ENCODE measurements at regions not wholly inside any gene's neighbourhood (a gene's known extent, or its start where the extent isn't known, plus 50 kb on each side); places are given as distances from the start of the nearest gene placed in this dataset.

GRCh38 chr1:234980291-234980644, 148.4 kb downstream of the TOMM20 start:
- TF ChIP-seq CTCF (IDR thresholded peaks at IDR 0.05): no peak
- no peak for TF ChIP-seq POLR2A (IDR thresholded peaks at IDR 0.05)

All from uterus (tissue), 2 donors.